ENCODE measurements at regions not wholly inside any gene's neighbourhood (a gene's known extent, or its start where the extent isn't known, plus 50 kb on each side); places are given as distances from the start of the nearest gene placed in this dataset.

DNA sequence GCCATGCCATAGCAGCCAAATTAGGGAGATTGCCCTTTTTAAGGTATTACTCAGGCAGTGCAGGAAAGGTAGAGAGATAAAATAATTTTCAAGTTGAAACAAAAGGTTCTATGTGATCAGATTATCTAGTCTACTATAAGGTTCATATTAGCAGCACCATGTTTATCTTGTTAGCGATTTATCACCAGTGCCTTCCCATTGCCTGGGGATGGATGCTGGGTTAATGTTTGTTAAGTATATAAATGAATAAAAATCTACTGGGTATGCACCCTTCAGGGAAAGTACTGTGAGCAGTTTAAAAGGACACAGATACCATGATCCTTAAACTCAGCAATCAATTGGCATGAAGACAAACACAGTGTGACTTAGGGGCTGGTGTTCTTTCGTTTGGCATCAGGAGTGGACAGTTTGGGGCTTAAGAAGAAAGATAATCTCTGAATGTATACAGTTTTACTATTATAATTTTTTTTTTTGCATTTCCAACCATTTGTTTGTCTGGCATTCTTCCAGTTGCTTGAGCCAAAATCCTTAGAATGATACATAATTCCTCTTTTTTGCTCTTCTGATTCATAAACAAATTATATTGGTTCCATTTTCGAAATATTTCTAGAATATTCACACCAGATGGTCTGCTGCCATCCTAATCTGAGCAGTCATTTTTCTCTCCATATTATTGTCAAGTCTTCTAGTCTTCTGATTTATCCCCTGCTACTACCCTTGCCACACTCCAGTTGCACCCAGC is 512.8 kb upstream of the SLC8A1 start:
- intact Hi-C loops (cut with DNase I), result no loop called here
- Histone ChIP-seq H3K4me3 (no peak overlapping the region), H3K4me1 (no peaks in the 10 kb centered on the region), H3K27ac (no peak overlapping the region), H3K27me3 (no peaks in the 10 kb centered on the region), H3K9me3 (no peaks in the 10 kb centered on the region), H3K36me3 (no peaks in the 10 kb centered on the region)
- ATAC-seq (no peak), FAIRE-seq (no peak), DNase-seq (no peak)
- TF ChIP-seq, protein P1, sequence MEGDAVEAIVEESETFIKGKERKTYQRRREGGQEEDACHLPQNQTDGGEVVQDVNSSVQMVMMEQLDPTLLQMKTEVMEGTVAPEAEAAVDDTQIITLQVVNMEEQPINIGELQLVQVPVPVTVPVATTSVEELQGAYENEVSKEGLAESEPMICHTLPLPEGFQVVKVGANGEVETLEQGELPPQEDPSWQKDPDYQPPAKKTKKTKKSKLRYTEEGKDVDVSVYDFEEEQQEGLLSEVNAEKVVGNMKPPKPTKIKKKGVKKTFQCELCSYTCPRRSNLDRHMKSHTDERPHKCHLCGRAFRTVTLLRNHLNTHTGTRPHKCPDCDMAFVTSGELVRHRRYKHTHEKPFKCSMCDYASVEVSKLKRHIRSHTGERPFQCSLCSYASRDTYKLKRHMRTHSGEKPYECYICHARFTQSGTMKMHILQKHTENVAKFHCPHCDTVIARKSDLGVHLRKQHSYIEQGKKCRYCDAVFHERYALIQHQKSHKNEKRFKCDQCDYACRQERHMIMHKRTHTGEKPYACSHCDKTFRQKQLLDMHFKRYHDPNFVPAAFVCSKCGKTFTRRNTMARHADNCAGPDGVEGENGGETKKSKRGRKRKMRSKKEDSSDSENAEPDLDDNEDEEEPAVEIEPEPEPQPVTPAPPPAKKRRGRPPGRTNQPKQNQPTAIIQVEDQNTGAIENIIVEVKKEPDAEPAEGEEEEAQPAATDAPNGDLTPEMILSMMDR (IDR thresholded peaks at IDR 0.05), result no peak
- 50 to 53% methylated on average over 3 of the region's 3 CpGs for WGBS, 2 donors

- WGBS, 2 donors, result 54 to 83% methylated on average over 4 of the region's 4 CpGs
- FAIRE-seq, result no peak
- no peaks in the 10 kb centered on the region for H3K36me3 ChIP-seq
- TF ChIP-seq, protein P1 (IDR thresholded peaks at IDR 0.05), result no peak
- H3K27ac ChIP-seq, result no peak overlapping the region
- no peak overlapping the region for H3K4me3 ChIP-seq
- no peak for DNase-seq
- H3K27me3 ChIP-seq, result no peaks in the 10 kb centered on the region
- intact Hi-C loops (cut with DNase I), result no loop called here
- no peaks in the 10 kb centered on the region for H3K9me3 ChIP-seq
- no peak for ATAC-seq
- no peaks in the 10 kb centered on the region for H3K4me1 ChIP-seq
These were observed 515.6 kb upstream of the SLC8A1 start for GRCh38 chr2:40967451-40967850.

- Histone ChIP-seq H3K4me1 (no peaks in the 10 kb centered on the region), H3K27ac (no peak overlapping the region), H3K36me3 (no peaks in the 10 kb centered on the region), H3K27me3 (no peaks in the 10 kb centered on the region), H3K4me3 (no peak overlapping the region), H3K9me3 (no peaks in the 10 kb centered on the region)
- DNase-seq (no peak), ATAC-seq (no peak), FAIRE-seq (no peak)
- 62 to 75% methylated on average over 4 of the region's 4 CpGs for WGBS, 2 donors
- intact Hi-C loops (cut with DNase I), result no loop called here
- TF ChIP-seq, protein P1 (IDR thresholded peaks at IDR 0.05), result no peak
These were observed 523.3 kb upstream of the SLC8A1 start for GRCh38 chr2:40975151-40975550.

DNA sequence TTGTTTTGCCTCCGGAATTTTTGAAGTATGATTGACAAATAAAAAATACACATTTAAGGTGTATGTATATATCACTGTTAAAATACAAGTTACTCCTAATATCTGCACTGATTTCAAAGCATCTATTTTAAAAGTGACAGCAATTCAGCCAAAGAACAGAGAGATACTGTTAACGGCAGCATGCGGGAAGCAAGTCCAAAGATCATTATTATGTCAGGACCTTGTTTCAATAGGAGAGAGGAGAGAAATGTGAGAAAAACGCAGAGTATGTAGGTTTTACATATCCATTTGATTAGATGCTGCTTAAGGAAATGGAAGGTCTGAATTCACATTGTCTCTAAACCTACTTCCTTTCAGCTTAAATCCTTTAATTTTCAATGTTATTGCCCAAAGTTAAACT is 545.5 kb upstream of the SLC8A1 start:
- no peak overlapping the region for H3K27ac ChIP-seq
- H3K27me3 ChIP-seq, result no peaks in the 10 kb centered on the region
- no peaks in the 10 kb centered on the region for H3K36me3 ChIP-seq
- no peaks in the 10 kb centered on the region for H3K4me1 ChIP-seq
- no peaks in the 10 kb centered on the region for H3K9me3 ChIP-seq
- TF ChIP-seq, protein P1 (IDR thresholded peaks at IDR 0.05), result no peak
- DNase-seq, result no peak
- no peak for ATAC-seq
- WGBS, 2 donors, result 18 to 30% methylated on average over 4 of the region's 4 CpGs
- H3K4me3 ChIP-seq, result no peak overlapping the region
- intact Hi-C loops (cut with DNase I), result no loop called here
- FAIRE-seq, result no peak

- WGBS, 2 donors, result 28 to 29% methylated on average over 1 of the region's 1 CpG
- DNase-seq, result no peak
- Histone ChIP-seq H3K36me3 (no peaks in the 10 kb centered on the region), H3K27me3 (no peaks in the 10 kb centered on the region), H3K4me3 (no peak overlapping the region), H3K27ac (no peak overlapping the region), H3K9me3 (no peaks in the 10 kb centered on the region), H3K4me1 (no peaks in the 10 kb centered on the region)
- TF ChIP-seq, protein P1 (IDR thresholded peaks at IDR 0.05), result no peak
- FAIRE-seq, result no peak
- intact Hi-C loops (cut with DNase I), result no loop called here
- no peak for ATAC-seq
These were observed 548.5 kb upstream of the SLC8A1 start for GRCh38 chr2:41000374-41000773.

All from pancreas (tissue), 10 donors.